Right lobe of liver (tissue), 4 donors: ENCODE measurements at regions not wholly inside any gene's neighbourhood (a gene's known extent, or its start where the extent isn't known, plus 50 kb on each side); places are given as distances from the start of the nearest gene placed in this dataset.

Experiments used
- CTCF ChIP-seq, 4 donors: fragments of 200-600 bp in 3 of 4; fragments of 450-650 bp in 1 of 4; IDR thresholded peaks; one replicate each; pipeline versions ENCODE4 v1.5.1 to v1.8.0; 2016 to 2022; ENCODE audit warnings: antibody characterized with exemption in 4 of 4, mild to moderate bottlenecking in 2 of 4
- POLR2A ChIP-seq: fragments of 450-650 bp; IDR thresholded peaks from one replicate; pipeline ENCODE4 v1.6.1; 2017; ENCODE audit warnings: antibody characterized with exemption, mild to moderate bottlenecking
- donor health status: DM: no; HTN: no; CAD: no.
- donor health status: DM: no; HTN: no; CAD: no.
- donor health status: DM: no; HTN: yes; CAD: no.

- TF ChIP-seq CTCF (IDR thresholded peaks at IDR 0.05): no peak
- no peak for TF ChIP-seq POLR2A
These were observed 440.1 kb upstream of the DDI1 start for GRCh38 chr11:103596315-103596714.
